ENCODE measurements at regions not wholly inside any gene's neighbourhood (a gene's known extent, or its start where the extent isn't known, plus 50 kb on each side); places are given as distances from the start of the nearest gene placed in this dataset.

- POLR2A ChIA-PET: no interaction called here
- no peak overlapping the region for H3K27ac ChIP-seq (ENCODE audit: low read depth in 1 of 2, low read length in 2 of 2)
- H3K27me3 ChIP-seq (ENCODE audit: control insufficient read depth in 1 of 2, insufficient read depth in 2 of 2, low read length in 2 of 2): no peaks in the 10 kb centered on the region
- no peak for TF ChIP-seq CTCF (IDR thresholded peaks at IDR 0.05)
- CTCF ChIA-PET: no interaction called here
- no peaks in the 10 kb centered on the region for H3K36me3 ChIP-seq (ENCODE audit: insufficient read depth, low read length)
- Mint-ChIP-seq H3K4me3 (no peak overlapping the region), H3K27ac (no peak overlapping the region), H3K4me1 (ENCODE audit: low read depth) (peaks cover 66% of the 10 kb centered on the region), H3K36me3 (ENCODE audit: low read depth) (peaks cover 38% of the 10 kb centered on the region), H3K27me3 (no peaks in the 10 kb centered on the region), H3K9me3 (no peaks in the 10 kb centered on the region)
- DNase-seq (peak in 2 of 14 experiments; percentile 9 to 19), ATAC-seq (ENCODE audit: poor library complexity) (no peak)
- no peak overlapping the region for H3K4me3 ChIP-seq (ENCODE audit: low read length)
- intact Hi-C loops (cut with DNase I, micrococcal nuclease): no loop called here
- H3K4me1 ChIP-seq (ENCODE audit: insufficient read depth, low read length): peaks cover 10% of the 10 kb centered on the region
- H3K9me3 ChIP-seq (ENCODE audit: control insufficient read depth in 1 of 2, insufficient read depth in 1 of 2, low read length in 2 of 2): no peaks in the 10 kb centered on the region
Observed at GRCh38 chr6:144607998-144608735, 323.0 kb downstream of the UTRN start.

GRCh38 chr6:144612811-144613210, 327.7 kb downstream of the UTRN start:
- Histone ChIP-seq H3K36me3 (ENCODE audit: insufficient read depth, low read length) (no peaks in the 10 kb centered on the region), H3K4me1 (ENCODE audit: insufficient read depth, low read length) (peaks cover 9% of the 10 kb centered on the region), H3K27me3 (ENCODE audit: control insufficient read depth in 1 of 2, insufficient read depth in 2 of 2, low read length in 2 of 2) (no peaks in the 10 kb centered on the region), H3K9me3 (ENCODE audit: control insufficient read depth in 1 of 2, insufficient read depth in 1 of 2, low read length in 2 of 2) (no peaks in the 10 kb centered on the region), H3K27ac (ENCODE audit: low read depth in 1 of 2, low read length in 2 of 2) (no peak overlapping the region), H3K4me3 (ENCODE audit: low read length) (no peak overlapping the region)
- CTCF ChIA-PET: no interaction called here
- POLR2A ChIA-PET: no interaction called here
- Mint-ChIP-seq H3K4me3 (no peak overlapping the region), H3K27me3 (no peaks in the 10 kb centered on the region), H3K27ac (no peak overlapping the region), H3K4me1 (ENCODE audit: low read depth) (peaks cover 61% of the 10 kb centered on the region), H3K36me3 (ENCODE audit: low read depth) (peaks cover 20% of the 10 kb centered on the region), H3K9me3 (no peaks in the 10 kb centered on the region)
- no peak for TF ChIP-seq CTCF (IDR thresholded peaks at IDR 0.05)
- DNase-seq (no peak), ATAC-seq (ENCODE audit: poor library complexity) (no peak)
- intact Hi-C loops (cut with DNase I, micrococcal nuclease): no loop called here

- Histone ChIP-seq H3K27me3 (ENCODE audit: control insufficient read depth in 1 of 2, insufficient read depth in 2 of 2, low read length in 2 of 2) (no peaks in the 10 kb centered on the region), H3K36me3 (ENCODE audit: insufficient read depth, low read length) (no peaks in the 10 kb centered on the region), H3K4me1 (ENCODE audit: insufficient read depth, low read length) (no peaks in the 10 kb centered on the region), H3K9me3 (ENCODE audit: control insufficient read depth in 1 of 2, insufficient read depth in 1 of 2, low read length in 2 of 2) (no peaks in the 10 kb centered on the region), H3K27ac (ENCODE audit: low read depth in 1 of 2, low read length in 2 of 2) (no peak overlapping the region), H3K4me3 (ENCODE audit: low read length) (no peak overlapping the region)
- no peak overlapping the region for H3K4me3 Mint-ChIP-seq
- POLR2A ChIA-PET: interaction anchor here (0.8 kb wide), 1 partner anchor 25 kb away, joined by 3 read pairs; no protein-coding TSS in a partner anchor
- no peak overlapping the region for H3K27ac Mint-ChIP-seq
- H3K27me3 Mint-ChIP-seq: no peaks in the 10 kb centered on the region
- peaks cover 10% of the 10 kb centered on the region for H3K36me3 Mint-ChIP-seq (ENCODE audit: low read depth)
- DNase-seq: no peak
- CTCF ChIA-PET: no interaction called here
- no peaks in the 10 kb centered on the region for H3K9me3 Mint-ChIP-seq
- H3K4me1 Mint-ChIP-seq (ENCODE audit: low read depth): peaks cover 52% of the 10 kb centered on the region
- no peak for ATAC-seq (ENCODE audit: poor library complexity)
- intact Hi-C loops (cut with DNase I, micrococcal nuclease): no loop called here
- TF ChIP-seq CTCF (IDR thresholded peaks at IDR 0.05): no peak
Observed at GRCh38 chr6:144613859-144614258, 328.7 kb downstream of the UTRN start.

All from CD4-positive, alpha-beta T cell (primary cell).